ENCODE measurements at regions not wholly inside any gene's neighbourhood (a gene's known extent, or its start where the extent isn't known, plus 50 kb on each side); places are given as distances from the start of the nearest gene placed in this dataset.

- TF ChIP-seq CTCF (IDR thresholded peaks at IDR 0.05; ENCODE audit: insufficient read depth, low read depth, low read length) (no peak), EZH2 (IDR thresholded peaks at IDR 0.05; ENCODE audit: insufficient read depth, low read length) (no peak)
These were observed 324.0 kb downstream of the KCNJ3 start for GRCh38 chr2:155022531-155022930.

Data from astrocyte (in vitro differentiated cells and primary cell).